LNCAP (cell line): ENCODE measurements at regions not wholly inside any gene's neighbourhood (a gene's known extent, or its start where the extent isn't known, plus 50 kb on each side); places are given as distances from the start of the nearest gene placed in this dataset.

ENCODE experiments used
- TF ChIP-seq, protein P1 (sequence below): fragments of 450-650 bp; IDR thresholded peaks from 2 replicates; pipeline ENCODE4 v1.5.1; 2017; ENCODE audit warnings: mild to moderate bottlenecking

- TF ChIP-seq, protein P1, sequence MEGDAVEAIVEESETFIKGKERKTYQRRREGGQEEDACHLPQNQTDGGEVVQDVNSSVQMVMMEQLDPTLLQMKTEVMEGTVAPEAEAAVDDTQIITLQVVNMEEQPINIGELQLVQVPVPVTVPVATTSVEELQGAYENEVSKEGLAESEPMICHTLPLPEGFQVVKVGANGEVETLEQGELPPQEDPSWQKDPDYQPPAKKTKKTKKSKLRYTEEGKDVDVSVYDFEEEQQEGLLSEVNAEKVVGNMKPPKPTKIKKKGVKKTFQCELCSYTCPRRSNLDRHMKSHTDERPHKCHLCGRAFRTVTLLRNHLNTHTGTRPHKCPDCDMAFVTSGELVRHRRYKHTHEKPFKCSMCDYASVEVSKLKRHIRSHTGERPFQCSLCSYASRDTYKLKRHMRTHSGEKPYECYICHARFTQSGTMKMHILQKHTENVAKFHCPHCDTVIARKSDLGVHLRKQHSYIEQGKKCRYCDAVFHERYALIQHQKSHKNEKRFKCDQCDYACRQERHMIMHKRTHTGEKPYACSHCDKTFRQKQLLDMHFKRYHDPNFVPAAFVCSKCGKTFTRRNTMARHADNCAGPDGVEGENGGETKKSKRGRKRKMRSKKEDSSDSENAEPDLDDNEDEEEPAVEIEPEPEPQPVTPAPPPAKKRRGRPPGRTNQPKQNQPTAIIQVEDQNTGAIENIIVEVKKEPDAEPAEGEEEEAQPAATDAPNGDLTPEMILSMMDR: no peak
Observed at GRCh38 chr2:103103678-103104077, 341.8 kb downstream of the TMEM182 start.

- TF ChIP-seq, protein P1: no peak
Observed at GRCh38 chr2:103119352-103119751, 357.5 kb downstream of the TMEM182 start.

- TF ChIP-seq, protein P1: no peak
Observed at GRCh38 chr2:103121106-103121505, 359.3 kb downstream of the TMEM182 start.

GRCh38 chr2:103123516-103123915 lies 361.7 kb downstream of the TMEM182 start:
- TF ChIP-seq, protein P1: no peak

- TF ChIP-seq, protein P1: no peak
Observed at GRCh38 chr2:103130857-103131256, 369.0 kb downstream of the TMEM182 start.

DNA sequence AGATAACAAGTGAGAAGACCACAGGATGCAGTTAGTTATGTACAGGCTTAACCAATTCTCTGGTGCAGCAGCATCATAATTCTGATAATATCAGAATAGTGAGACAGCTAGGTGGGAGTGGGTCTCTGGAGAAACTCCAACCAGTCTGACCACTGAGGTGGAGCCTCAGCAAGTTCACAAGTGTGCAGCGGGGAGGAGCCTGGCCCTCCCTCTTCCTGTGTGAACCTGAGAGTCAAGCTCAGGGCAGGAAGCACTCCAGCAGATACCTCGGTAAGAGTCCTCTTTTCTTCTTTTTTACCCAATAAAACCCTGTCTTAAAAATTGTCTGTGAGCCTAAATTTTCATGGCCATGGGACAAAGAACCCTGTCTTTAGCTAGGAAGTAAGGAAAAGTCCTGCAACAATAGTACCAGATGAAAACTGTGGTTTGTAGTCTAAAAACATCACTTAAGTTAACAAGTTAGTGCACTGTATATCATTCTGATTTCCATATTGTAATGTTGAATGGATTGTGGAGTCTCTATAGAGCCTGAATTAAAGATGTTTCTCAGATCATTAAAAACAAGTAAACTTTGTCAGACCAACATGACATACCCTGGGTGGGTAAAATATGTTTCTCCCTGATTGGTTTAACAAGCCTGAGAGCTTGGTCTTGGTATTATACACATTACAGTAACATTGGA lies 370.8 kb downstream of the TMEM182 start:
- TF ChIP-seq, protein P1: no peak

DNA sequence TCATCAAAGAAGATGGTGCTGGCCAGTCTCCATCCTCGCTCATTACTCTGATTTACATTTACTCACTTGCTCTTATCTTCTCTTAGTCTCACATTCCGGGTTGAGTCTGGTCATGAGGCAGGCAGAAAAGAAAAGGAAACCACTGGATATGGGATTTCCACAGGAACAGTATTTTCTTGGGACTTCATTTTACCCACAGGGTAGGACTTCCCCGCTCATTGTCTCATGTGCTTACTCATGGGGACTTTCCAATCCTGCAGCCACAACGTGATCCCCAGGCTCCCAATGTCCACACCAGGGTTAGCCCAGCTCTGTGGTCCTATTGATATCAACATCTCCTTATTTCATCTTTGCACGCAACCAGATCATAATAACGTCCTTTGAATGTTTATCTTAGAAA lies 373.8 kb downstream of the TMEM182 start:
- TF ChIP-seq, protein P1: no peak
